Activated CD8-positive, alpha-beta memory T cell treated with anti-CD3 and anti-CD28 coated beads, Interleukin-2, amount 50 U/mL, for 24 hours (primary cell): ENCODE measurements at regions not wholly inside any gene's neighbourhood (a gene's known extent, or its start where the extent isn't known, plus 50 kb on each side); places are given as distances from the start of the nearest gene placed in this dataset.
"Not testable (repeated sequence)": the region's sequence is repeated elsewhere in the genome, so short reads cannot be mapped to it uniquely, and the experiment has no call there.

Source experiments
- DNase-seq: peaks from one replicate; pipeline ENCODE4 v3.0.0-alpha.2; 2020; ENCODE audit errors: extremely low read depth

DNA sequence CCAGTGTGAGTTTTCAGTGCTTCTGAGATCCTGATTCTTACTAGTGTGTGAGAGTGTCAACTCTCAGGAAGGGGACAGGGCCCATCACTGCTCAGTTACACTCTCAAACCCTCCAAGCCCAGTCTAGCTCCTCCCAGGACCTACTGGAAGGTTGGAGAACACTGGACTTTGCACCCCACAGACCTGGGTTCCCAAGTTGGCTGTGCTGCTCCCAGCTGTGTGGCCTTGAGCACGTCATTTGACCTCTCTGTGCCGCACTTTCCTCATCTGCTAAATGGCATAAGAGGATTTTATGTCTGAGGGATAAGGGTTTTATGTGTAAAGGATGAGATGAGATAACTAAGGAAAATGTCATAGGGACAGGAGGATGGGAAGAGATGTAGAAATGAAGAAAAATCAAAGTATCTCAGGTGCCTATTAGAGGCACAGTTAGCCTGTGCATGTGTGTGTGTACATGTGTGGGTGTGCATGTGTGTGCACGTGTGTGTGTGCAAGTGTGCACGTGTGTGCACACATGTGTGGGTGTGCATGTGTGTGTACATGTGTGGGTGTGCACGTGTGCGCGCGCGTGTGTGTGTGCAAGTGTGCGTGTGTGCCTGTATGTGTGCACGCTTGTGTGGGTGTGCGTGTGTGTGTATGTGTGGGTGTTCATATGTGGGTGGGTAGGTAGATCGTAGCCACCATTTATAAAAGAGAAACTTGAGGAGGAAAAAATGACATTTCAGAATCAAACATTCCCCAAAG lies 108.0 kb upstream of the GRK3 start:
- not testable (repeated sequence) for DNase-seq

DNA sequence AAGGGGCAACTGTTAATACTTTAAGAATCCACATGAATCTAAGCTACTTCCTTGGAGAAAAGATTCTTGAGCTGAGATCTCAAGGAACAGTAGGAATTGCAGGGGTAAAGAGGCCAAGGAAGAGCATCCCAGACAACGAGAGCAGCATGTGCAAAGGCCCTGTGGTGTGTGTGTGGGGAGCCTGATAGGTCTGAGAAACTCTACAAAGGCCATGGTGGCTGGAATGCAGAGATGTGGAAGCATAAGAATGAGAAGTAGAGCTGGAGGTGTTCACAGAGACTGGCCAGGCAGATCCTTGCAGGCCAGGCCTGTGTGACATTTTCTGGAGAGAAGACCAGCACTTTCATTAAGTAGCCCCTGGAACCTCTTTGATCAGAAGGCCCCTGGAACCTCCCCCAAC lies 105.8 kb upstream of the GRK3 start:
- not testable (repeated sequence) for DNase-seq

DNA sequence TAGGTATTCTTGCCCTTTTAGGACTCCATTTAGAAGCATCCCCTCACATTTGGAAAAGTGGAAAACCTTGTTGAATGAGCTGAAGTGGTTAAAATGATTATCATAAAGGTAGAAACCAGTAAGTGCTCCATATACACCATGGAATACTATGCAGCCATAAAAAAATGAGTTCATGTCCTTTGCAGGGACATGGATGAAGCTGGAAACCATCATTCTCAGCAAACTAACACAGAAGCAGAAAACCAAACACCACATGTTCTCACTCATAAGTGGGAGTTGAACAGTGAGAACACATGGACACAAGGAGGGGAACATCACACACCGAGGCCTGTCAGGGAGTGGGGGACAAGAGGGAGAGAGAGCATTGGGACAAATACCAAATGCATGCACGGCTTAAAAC lies 103.8 kb upstream of the GRK3 start:
- DNase-seq, result not testable (repeated sequence)

DNA sequence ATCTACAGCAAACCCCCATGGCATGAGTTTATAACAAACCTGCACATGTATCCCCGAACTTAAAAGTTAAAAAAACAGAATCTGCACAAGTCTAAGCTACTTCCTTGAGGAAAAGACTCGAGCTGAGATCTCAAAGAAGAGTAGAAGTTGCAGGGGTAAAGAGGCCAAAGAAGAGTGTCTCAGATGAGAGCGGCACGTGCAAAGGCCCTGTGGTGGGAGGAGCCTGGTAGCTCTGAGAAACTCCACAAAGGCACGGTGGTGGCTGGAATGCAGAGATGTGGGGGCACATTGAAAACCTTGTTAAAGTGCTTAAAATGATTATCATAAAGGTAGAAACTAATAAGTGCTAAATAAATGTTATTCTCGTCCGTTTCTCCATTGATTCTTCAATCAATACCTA lies 103.2 kb upstream of the GRK3 start:
- DNase-seq, result no peak

DNA sequence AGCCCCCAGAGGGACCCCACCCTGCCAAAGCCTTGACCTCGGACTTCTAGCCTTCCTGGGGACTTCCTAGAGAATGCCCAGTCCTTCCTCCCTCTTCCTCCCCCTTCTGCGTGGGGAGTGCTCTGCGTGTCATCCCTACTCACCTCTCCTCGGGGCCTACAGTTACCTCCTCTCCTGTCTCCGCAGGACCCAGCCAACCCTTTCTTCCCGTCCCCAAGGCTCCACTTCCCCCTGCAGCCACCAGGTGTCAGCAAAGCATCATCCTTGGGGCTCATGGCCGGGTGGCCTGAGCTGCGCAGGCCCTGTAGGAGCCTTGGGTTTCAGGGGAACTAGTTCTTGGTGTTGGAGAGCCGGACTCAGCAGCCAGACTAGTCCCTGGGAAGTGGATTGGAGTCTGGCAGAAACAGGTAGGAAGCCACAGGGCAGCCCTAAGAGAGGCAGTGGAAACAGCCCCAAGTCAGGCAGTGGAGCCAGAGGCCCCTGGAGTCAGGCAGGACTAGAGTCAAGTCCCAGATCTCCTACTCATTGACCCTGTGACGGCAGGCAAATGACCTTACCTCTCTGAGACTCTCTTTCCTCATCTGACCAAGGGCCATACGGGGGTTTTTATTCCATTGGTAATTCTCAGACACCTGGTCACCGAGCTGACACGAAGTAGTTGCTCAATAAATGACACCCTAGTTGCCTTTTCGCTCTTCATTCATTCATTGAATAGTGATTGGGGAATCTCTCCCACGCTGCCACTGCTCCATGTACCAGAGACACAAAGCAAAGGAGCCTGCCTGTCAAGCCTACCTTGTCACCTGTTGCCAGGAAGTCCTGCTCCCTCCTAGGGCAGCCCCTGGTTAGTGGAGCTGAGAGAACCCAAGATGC lies 101.8 kb upstream of the GRK3 start:
- DNase-seq, result peak; percentile 42

DNA sequence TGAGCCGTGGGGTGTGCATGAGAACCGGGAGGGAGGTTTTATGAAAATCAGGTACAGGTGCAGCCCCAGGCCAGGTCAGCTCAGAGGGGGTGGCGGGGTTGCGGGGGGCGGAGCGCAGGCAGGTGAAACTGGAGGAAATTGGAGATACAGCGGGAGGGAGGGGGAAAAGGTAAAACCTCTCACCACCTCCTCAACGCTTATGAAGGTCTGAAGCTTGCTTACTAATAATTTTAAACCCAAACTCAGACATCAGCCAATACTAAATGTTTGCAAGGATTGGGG lies 101.2 kb upstream of the GRK3 start:
- not testable (repeated sequence) for DNase-seq

DNA sequence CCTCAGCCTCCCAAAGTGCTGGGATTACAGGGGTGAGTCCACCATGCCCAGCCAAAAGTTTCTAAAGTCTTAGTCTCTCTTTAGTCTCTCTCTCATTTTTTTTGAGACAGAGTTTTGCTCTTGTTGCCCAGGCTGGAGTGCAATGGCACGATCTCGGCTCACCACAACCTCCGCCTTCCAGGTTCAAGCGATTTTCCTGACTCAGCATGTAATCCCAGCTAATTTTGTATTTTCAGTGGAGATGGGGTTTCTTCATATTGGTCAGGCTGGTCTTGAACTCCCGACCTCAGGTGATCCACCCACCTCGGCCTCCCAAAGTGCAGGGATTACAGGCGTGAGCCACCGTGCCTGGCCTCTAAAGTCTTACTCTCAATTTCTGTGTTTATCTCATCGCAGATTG lies 100.1 kb upstream of the GRK3 start:
- DNase-seq, result not testable (repeated sequence)

DNA sequence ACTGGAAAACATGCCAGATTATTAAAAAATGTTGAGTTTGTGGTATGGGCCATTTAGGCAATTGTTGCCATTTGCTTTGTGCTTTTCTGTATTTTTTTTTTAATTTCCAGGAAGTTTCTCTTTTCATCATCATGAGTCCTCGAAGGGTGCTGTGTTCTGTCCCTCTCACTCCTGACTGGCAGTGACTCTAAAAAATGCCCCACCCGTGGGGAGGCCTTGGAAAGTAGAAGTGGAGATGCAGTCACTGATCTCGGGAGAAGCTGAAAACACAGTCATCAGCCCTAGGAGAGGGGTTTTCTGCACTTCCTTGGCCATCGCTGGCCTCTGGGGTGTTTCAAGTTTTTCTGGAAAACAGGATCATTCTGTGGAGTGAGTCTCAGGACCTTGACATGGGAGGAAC lies 98.5 kb upstream of the GRK3 start:
- no peak for DNase-seq

DNA sequence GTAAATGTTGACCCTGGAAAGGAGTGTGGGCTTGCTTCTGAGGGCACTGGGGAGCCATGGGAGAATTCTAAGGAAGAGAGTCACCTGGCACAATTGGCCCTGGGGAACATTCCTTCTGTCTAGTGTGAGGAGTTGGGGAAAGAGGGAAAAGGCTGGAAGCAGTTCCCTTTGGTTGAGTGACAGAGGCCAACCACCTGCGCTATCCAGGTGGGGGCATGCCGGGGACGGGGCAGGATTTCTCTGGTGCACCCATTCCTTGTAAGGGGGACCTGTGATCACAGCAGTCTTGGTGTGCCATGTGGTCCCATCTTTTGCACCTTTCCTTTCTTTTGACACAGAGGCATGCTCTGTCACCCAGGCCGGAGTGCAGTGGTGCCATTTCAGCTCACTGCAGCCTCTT lies 92.1 kb upstream of the GRK3 start:
- no peak for DNase-seq

DNA sequence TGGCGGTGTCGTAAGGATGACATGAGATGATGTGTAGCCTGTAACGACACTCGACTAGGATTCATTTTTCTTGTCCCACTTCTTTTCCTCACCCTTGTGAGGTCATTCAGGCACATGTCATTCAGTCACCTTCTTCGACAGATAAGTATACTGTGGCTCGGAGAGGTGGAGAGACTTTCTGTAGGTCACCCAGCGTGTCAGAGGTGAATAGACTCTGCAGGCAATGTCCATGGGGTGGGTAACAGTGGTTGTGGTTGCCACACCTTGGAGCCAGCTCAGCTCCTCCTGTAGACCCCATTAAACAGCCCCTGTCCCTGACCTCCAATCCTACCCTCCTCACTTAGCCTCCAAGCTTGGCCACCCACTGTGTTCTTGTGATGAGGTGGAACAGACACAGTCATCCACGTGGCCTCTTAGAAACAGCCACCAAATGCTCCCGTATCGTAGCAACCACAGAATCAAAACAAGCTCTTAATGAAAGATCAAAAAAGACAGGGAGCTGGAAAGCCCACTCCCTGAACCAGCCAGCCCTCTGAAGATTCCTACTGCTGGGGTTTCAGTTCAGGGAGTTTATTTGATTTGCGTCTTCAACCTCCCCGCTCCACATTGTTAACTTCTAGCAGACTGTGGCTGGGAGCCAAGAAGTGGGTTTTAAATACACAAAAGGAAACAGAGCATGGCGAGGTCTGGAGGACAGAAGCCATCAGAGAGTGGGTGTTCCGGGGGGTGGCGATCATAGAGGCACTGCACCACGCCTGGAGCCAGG lies 89.0 kb upstream of the GRK3 start:
- DNase-seq, result no peak

DNA sequence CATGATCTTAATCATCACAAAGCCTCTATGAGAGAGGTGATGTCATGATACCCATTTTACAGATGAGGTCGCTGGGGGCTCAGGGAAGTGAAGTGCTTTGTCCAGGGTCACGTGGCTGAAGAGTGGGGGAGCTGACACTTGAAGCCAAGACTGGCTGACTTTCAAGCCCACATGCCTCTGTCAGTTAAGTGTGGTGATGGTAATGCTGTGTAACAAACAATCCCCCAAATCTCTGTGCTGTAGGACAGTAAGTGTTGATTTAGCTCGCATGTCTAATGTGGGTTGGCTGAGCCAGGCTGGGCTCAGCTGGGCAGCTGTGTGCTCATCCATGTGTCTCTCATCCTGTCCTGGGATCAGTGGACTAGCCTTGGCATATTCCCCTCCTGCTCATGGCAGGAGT lies 87.1 kb upstream of the GRK3 start:
- DNase-seq, result no peak

DNA sequence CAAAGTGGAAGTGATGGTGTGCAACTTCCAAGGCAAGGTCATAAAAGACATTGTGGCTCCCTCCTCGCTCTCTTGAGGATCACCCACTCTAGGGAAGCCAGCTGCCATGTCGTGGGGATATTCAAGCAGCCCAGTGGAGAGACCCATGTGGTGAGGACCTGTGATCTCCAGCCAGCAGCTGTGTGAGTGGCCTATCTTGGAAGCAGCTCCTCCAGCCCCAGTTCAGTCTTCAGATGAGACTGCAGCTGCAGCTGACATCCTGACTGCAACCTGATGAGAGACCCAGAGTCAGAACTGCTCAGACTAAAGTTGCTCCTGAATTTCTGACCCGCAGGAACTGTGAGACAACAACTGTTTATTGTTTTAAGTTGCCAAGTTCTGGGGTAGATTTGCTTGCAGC lies 86.4 kb upstream of the GRK3 start:
- no peak for DNase-seq

DNA sequence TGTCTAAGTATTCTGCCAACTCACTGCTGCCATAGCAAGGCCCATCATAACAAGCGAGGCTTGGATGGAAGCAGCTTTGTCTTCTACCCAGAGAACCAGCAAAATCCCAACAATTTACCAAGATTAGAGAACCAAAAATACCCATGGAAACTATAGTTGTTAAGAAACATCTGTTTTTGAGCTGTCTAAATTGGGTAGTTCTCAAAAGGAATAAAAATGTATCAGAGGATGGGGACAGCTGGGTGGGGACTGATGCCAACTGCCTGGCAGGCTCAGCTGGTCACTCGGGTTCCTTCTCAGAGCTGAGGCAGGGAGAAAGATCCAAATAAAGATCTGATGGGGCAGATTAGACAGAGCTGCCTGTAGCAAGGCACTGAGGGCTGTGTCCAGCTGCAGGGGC lies 85.9 kb upstream of the GRK3 start:
- DNase-seq, result no peak

DNA sequence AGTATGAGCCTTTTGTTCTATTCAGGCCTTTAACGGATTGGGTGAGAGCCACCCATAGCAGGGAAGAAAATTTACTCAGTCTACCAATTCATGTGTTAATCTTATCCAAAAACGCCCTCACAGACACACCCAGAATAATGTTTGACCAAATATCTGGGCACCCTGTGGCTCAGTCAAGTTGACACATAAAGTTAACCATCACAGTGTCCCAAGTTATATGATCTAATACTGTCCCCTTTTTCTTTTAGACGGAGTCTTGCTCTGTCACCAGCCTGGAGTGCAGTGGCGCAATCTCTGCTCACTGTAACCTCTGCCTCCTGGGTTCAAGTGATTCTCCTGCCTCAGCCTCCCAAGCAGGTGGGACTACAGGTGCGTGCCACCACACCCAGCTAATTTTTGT lies 83.6 kb upstream of the GRK3 start:
- DNase-seq, result not testable (repeated sequence)

DNA sequence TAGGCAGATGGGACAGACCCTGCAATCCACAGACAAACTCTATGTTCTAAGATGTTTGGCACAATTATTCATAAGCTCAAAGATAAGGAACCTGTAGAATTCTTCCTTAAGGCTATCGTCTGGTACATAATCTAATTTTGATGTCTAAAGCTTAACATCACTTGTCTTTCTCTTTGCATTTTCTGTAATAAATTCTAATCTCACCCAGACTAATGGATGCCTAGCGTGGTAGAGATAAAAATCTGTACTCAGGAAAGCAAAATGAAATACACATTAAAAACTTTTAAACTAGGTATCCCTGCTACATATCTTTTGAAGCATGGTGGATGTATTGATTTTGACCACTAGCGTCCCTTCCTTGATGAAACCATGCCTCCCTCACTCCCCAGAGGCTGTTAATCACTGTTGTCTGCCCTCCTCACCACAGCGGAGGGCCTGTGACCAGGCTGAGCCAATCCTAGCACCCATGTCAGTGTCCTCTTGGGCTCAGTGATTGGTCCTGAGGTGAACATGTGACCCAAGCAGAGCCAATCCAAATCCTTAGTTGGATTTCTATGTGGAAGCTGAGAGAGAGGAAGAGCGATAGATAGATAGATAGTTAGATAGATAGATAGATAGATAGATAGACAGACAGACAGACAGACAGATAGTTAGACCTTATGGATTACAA lies 82.2 kb upstream of the GRK3 start:
- no peak for DNase-seq

DNA sequence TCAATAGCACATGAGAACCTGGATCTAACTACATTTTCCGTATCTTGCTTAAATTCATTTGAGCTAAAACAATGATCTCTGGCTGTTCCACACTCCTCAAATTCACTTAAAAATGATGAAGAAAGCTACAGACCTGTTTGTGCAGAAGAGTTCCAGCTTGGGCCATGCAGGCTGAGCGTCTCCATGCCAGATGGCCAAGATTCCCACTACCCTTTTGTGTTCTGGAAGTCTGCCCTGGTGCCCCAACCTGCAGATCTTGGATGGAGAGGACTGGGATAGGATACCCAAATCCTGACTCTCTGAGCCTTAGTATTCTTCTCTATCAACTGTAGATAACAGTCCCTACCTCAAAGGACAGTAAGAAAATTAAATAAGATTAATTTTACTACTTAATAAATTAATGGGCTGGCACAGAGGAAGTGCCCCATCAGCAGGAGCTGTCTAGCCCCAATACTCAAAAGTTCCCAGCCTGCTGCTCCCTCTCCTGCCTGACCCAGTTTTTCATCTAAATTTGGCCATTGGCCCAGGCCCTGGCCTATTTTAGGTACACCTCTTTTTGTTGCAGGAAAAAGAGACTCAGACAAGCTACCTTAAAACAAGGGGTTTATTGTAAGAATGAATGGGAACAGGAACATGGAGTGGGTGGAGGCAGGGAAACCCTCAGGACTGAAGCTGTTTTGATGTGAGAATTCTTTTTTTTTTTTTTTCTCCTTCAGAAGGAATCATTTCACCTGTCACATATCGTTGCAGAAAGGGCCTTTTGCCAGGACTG lies 81.4 kb upstream of the GRK3 start:
- DNase-seq, result no peak

DNA sequence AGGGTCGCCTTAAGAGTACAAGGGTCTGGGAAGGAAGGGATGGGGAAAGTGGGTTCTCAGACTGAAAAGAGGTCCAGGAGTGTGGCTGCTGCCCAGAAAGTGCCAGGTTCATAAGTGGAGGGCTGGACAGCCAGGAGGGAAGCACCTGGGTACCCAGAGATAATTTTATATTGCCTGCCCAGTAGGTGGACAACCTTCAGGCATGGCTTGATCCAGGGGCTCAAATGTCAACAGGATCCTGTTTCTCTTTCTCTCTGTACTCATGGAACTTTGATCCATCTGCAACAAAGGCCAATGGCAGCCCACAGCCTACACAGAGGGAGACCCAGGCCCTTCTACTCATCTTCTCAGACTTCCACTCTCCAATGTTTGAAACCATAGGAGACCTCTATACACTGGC lies 80.5 kb upstream of the GRK3 start:
- no peak for DNase-seq

DNA sequence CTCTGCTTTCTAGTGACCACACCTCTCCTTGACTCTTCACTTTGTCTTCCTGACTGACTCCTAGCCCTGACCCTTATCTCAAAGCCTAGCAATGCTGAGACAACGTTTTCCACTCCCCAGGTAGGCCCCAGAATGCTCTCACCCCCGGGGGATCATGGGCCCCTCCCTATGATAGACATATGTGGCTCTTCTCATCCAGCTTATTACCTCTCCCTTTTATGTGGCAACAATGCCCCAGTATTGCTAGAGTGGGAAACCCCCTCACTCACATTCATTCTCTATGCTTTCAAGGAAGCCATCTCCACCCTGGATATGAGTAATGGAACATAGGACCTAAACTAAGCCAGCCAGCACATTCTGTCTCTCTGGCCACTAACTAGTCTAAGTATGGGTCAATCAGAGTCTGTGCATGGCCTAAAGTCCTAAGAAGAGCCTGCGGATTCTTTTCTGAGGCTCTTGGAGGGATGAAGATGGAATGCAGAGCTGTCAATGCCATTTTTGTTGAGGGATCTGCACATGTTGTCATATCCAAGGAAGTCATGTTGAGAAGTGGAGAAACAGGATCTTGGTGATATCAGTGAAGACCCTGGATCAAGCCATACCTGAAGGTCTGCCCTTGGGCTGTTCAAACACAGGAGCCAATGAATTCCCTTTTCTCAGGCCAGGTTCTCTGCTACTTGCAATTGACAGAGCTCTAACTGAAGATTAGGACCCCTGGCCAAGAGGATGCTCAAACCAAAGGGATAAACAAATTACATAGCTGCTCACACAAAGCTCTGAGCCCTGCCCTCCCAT lies 79.8 kb upstream of the GRK3 start:
- DNase-seq, result no peak

DNA sequence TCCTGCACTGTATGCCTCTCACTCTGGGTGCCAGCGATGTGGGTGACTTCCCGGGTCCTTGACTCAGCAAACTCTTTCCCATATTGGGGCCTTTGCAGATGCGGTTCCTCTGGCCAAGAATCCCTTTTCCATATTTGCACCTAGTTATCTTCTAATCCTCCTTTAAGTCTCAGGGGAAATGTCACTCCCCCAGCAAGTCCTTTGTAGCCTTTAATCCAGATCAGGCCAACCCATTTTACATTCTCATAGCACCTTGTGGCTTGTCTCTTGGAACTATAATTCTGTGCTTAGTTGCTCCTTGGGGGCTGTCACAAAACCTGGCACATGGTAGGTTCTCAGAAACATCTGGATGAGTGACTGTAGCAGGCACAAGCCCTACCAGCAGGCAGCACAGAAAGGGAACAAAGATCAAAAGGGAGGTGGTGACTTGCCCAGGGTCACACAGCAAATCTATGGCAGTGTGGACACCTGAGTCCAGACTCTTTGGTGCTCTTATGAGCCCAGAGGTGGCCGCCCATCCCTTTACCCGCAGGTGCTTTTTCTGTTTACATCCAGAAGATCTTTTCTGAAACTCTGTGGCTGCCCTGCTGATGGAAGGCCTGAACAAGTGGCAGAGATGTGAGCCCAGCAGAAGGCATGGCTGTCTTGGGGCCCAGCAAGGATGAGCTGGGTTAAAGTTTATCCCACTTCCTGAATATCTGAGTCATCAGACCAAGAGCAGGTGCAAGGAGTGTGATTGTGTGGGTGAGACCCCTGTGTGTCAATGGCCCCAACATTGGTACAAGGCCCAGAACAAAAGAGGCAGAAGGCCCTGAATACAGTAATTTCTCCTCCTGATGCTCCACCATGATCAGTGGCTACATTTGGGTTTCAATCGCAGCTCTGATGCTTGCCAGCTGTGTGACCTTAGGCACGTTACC lies 78.6 kb upstream of the GRK3 start:
- no peak for DNase-seq

DNA sequence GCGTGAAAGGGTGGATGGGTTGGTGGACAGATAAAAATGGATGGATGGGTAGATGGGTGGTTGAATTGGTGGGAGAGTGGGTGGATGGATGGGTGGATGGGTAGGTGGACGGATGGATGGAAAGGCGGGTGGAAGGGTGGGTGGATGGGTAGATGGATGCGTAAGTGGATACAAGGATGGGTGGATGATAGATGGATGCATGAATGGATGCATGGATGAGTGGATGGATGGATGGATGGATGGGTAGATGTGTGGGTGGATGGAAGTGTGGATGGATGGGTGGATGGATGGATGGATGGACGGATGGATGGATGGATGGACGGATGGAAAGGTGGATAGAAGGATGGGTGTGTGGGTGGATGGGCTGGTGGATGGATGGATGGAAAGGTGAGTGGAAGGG lies 77.0 kb upstream of the GRK3 start:
- no peak for DNase-seq
